GM12878 (cell line): ENCODE measurements at regions not wholly inside any gene's neighbourhood (a gene's known extent, or its start where the extent isn't known, plus 50 kb on each side); places are given as distances from the start of the nearest gene placed in this dataset.

Source experiments
- ATAC-seq: fragments of 200-7000 bp; cut with Tn5 transposase; 3 replicates; pipeline ENCODE4 v1.9.1; 2020; ENCODE audit warnings: mild to moderate bottlenecking, moderate library complexity
- BruUV-seq: library from RNA; stranded (reverse); fragments of 400-500 nt; replicated peaks from 2 replicates; lab custom pipeline; 2021; lab: Mats Ljungman, UMichigan
- CTCF ChIA-PET: fragments of 300-600 bp; sonication (Branson Sonifier 250); formaldehyde crosslinking; extraction: SDS; loops from one replicate; lab custom pipeline; 2021; ENCODE audit warnings: inconsistent platforms; lab: Yijun Ruan, JAX
- POLR2A ChIA-PET: fragments of 350-600 bp; formaldehyde crosslinking; extraction: SDS; loops from one replicate; lab custom pipeline; 2021; ENCODE audit warnings: inconsistent platforms; lab: Charles Lee
- RAD21 ChIA-PET: fragments of 300-600 bp; sonication (Branson Sonifier 250); formaldehyde crosslinking; loops from one replicate; lab custom pipeline; 2023; ENCODE audit warnings: antibody characterized with exemption; ENCODE audit not compliant: unreplicated experiment; lab: Charles Lee
- SMC1A ChIA-PET: fragments of 300-600 bp; sonication (Branson Sonifier 250); formaldehyde crosslinking; loops from one replicate; lab custom pipeline; 2023; ENCODE audit not compliant: unreplicated experiment, uncharacterized antibody; lab: Charles Lee
- DNase-seq: peaks from one replicate; pipeline ENCODE4 v3.0.0-alpha.2; 2011; ENCODE audit warnings: low read depth, low spot score
- FAIRE-seq: peaks from 3 replicates; lab custom pipeline; 2011; peaks lifted over from hg19 to GRCh38; lab: Jason Lieb, UNC
- H2AFZ ChIP-seq: 2 replicates; pipeline ENCODE4 v1.6.0; 2011; ENCODE audit warnings: low read depth, low read length, control low read depth; ENCODE audit not compliant: control insufficient read depth
- H3K27ac ChIP-seq: 2 replicates; pipeline ENCODE4 v1.5.1; 2011; ENCODE audit warnings: control low read depth; ENCODE audit not compliant: control insufficient read depth, insufficient read depth
- H3K27me3 ChIP-seq, 2 experiments: replicated peaks in 1 of 2; 2 replicates each; pipeline versions ENCODE4 v1.6.0 to v1.6.1; 2011; ENCODE audit warnings: low read length in 1 of 2; ENCODE audit not compliant: control insufficient read depth in 2 of 2, insufficient read depth in 2 of 2
- H3K36me3 ChIP-seq, 2 experiments: 2 replicates each; pipeline ENCODE4 v1.5.1; 2011; ENCODE audit warnings: low read length in 1 of 2; ENCODE audit not compliant: control insufficient read depth in 2 of 2, insufficient read depth in 2 of 2
- H3K4me1 ChIP-seq: 2 replicates; pipeline ENCODE4 v1.6.1; 2011; ENCODE audit warnings: mild to moderate bottlenecking, low read length, moderate library complexity, mixed read lengths; ENCODE audit not compliant: control insufficient read depth, insufficient read depth
- H3K4me2 ChIP-seq: 2 replicates; pipeline ENCODE4 v1.6.0; 2011; ENCODE audit warnings: control low read depth; ENCODE audit not compliant: control insufficient read depth, insufficient read depth
- H3K4me3 ChIP-seq: fragments of 200-600 bp; sonication (generic); 2 replicates; pipeline ENCODE4 v1.5.1; 2016
- H3K79me2 ChIP-seq: 2 replicates; pipeline ENCODE4 v1.6.0; 2011; ENCODE audit warnings: low read length; ENCODE audit not compliant: control insufficient read depth, insufficient read depth
- H3K9ac ChIP-seq: 2 replicates; pipeline ENCODE4 v1.8.0; 2011; ENCODE audit warnings: low read length, control low read depth, mixed read lengths; ENCODE audit not compliant: control insufficient read depth, insufficient read depth
- H3K9me3 ChIP-seq: replicated peaks from 3 replicates; pipeline ENCODE4 v1.5.1; 2011; ENCODE audit warnings: mild to moderate bottlenecking, low read length; ENCODE audit not compliant: control insufficient read depth, insufficient read depth
- H4K20me1 ChIP-seq: 2 replicates; pipeline ENCODE4 v1.6.0; 2011; ENCODE audit not compliant: control insufficient read depth, insufficient read depth
- ASH2L ChIP-seq: fragments of 300-600, 200-600 bp; sonication (generic); IDR thresholded peaks from 2 replicates; pipeline ENCODE4 v1.6.1; 2017; ENCODE audit warnings: low read depth, mild to moderate bottlenecking, borderline replicate concordance
- BCL11A ChIP-seq: IDR thresholded peaks from 2 replicates; pipeline ENCODE4 v1.6.1; 2011; ENCODE audit warnings: low read depth, low read length
- EGR1 ChIP-seq, 2 experiments: IDR thresholded peaks; 1 replicate in 1 of 2; 2 replicates in 1 of 2; pipeline ENCODE4 v1.6.1; 2011 to 2012; ENCODE audit warnings: low read depth in 2 of 2, low read length in 2 of 2, borderline replicate concordance in 1 of 2, mild to moderate bottlenecking in 1 of 2, moderate library complexity in 1 of 2
- FOS ChIP-seq: IDR thresholded peaks from 3 replicates; pipeline ENCODE4 v1.6.1; 2011; ENCODE audit warnings: borderline replicate concordance; ENCODE audit not compliant: insufficient read length; ENCODE audit errors: extremely low read depth
- LARP7 ChIP-seq: fragments of 450-650 bp; IDR thresholded peaks from 2 replicates; pipeline ENCODE4 v1.6.1; 2017; ENCODE audit warnings: mild to moderate bottlenecking
- NFXL1 ChIP-seq: fragments of 450-650 bp; IDR thresholded peaks from 2 replicates; pipeline ENCODE4 v1.6.1; 2017; ENCODE audit warnings: antibody characterized with exemption, mild to moderate bottlenecking, borderline replicate concordance
- NFYA ChIP-seq: IDR thresholded peaks from 2 replicates; pipeline ENCODE4 v1.6.1; 2011; ENCODE audit warnings: low read depth, mild to moderate bottlenecking, low read length, improper control_type of control experiment, borderline replicate concordance
- RAD21 ChIP-seq: IDR thresholded peaks from 2 replicates; pipeline ENCODE4 v1.6.1; 2011; ENCODE audit warnings: mild to moderate bottlenecking, low read depth, low read length, moderate library complexity; ENCODE audit not compliant: insufficient read depth
- SMC3 ChIP-seq: IDR thresholded peaks from 2 replicates; pipeline ENCODE4 v1.6.1; 2011; ENCODE audit warnings: low read length, improper control_type of control experiment, borderline replicate concordance
- SUZ12 ChIP-seq: fragments of 200-600 bp; sonication (generic); IDR thresholded peaks from one replicate; pipeline ENCODE4 v1.6.1; 2018; ENCODE audit warnings: antibody characterized with exemption, mild to moderate bottlenecking; ENCODE audit not compliant: unreplicated experiment
- TARDBP ChIP-seq: IDR thresholded peaks from 2 replicates; pipeline ENCODE4 v1.6.1; 2016; ENCODE audit warnings: borderline replicate concordance
- WGBS: methylation state at CpG from one replicate; pipeline ENCODE4 v1.1.6; 2016; ENCODE audit warnings: low lambda C conversion rate; ENCODE audit not compliant: insufficient replicate concordance, insufficient coverage; ENCODE audit errors: missing lambda C conversion rate; 5-methylcytosine and 5-hydroxymethylcytosine counted together
- in situ Hi-C: fragments of 300-500 bp; cut with MboI; formaldehyde crosslinking; loops from 9 replicates; pipeline ENCODE4 v1.14.3; 2018; ENCODE audit warnings: mixed read lengths
- intact Hi-C: fragments of 100-400 bp; cut with micrococcal nuclease; formaldehyde crosslinking; loops from one replicate; pipeline ENCODE4 v1.14.2; 2022; ENCODE audit not compliant: unreplicated experiment
- TF ChIP-seq, protein P1 (sequence below): IDR thresholded peaks from 2 replicates; pipeline ENCODE4 v1.6.1; 2012; ENCODE audit warnings: low read depth, low read length, improper control_type of control experiment
- TF ChIP-seq, protein P2 (sequence below): fragments of 450-650 bp; IDR thresholded peaks from 2 replicates; pipeline ENCODE4 v1.6.1; 2017; ENCODE audit warnings: mild to moderate bottlenecking

DNA sequence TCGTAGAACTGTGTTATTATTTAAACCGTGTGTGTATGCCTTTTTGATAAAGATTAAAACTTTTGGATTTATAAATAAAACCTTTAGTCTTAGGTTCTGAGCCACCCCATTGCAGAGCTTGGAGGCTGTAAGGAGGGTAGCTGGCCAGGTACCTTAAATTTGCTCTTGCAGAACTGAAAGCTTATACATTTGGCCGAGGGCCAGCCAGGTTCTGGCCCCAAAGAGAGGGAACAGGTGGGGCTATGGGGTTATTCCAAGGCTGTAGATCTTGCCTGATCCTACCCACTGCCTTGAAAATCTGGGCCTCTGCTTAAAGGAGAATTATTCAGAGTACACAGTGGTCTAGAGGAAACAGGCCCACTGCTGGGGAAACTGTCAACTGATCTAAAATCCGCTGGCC, 59.6 kb downstream of the CAMK2N1 start:
- Histone ChIP-seq H4K20me1 (no peaks in the 10 kb centered on the region), H3K4me1 (peaks cover 8% of the 10 kb centered on the region), H3K4me2 (0 out of 2 replicates have a peak overlapping the region, but pooled peaks have one; percentile 45), H2AFZ (no peak overlapping the region), H3K27ac (no peak overlapping the region), H3K9me3 (no peaks in the 10 kb centered on the region; the same call in 2 of the 3 replicates), H3K36me3 (no peaks in the 10 kb centered on the region), H3K4me3 (no peak overlapping the region), H3K79me2 (no peaks in the 10 kb centered on the region), H3K9ac (no peak overlapping the region), H3K27me3 (0 out of 4 replicates have a peak, but pooled peaks cover 0 to 2% of the 10 kb centered on the region in 2 experiments)
- in situ Hi-C loops (no loop called here), intact Hi-C loops (no loop called here)
- POLR2A ChIA-PET: no interaction called here
- no TSS peak for BruUV-seq
- CTCF ChIA-PET: interaction anchor here (0.7 to 0.9 kb wide), 2 partner anchors 65 to 209 kb away, joined by 3 to 4 read pairs; no protein-coding TSS in a partner anchor
- RAD21 ChIA-PET: interaction anchor here (0.8 kb wide), 1 partner anchor 16 kb away, joined by 3 read pairs; no protein-coding TSS in a partner anchor
- no peak for ATAC-seq
- TF ChIP-seq EGR1 (IDR thresholded peaks at IDR 0.05; ENCODE audit: borderline replicate concordance in 1 of 2, low read depth in 2 of 2, low read length in 2 of 2): no peak
- 11% methylated on average over 4 of the region's 4 CpGs for WGBS
- SMC1A ChIA-PET: interaction anchor here (0.9 kb wide), 1 partner anchor 13 kb away, joined by 3 read pairs; no protein-coding TSS in a partner anchor
- no peak for FAIRE-seq
- no peak for DNase-seq

DNA sequence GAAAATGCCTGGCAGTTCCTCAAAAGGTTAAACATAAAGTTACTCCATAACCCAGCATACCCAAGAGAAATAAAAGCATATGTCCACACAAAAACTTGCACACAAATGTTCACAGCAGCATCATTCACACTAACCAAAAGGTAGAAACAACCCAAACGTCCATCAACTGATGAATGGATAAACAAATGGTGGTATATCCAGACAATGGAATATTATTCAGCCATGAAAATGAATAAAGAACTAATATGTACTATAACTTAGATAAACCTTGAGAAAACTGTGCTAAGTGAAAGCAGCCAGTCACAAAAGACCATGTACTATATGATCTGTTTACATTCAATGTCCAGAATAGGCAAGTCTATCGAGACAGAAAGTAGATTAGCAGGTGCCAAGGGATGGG, 60.4 kb downstream of the CAMK2N1 start:
- H3K4me2 ChIP-seq: no peak overlapping the region
- in situ Hi-C loops (no loop called here), intact Hi-C loops (no loop called here)
- no peaks in the 10 kb centered on the region for H3K79me2 ChIP-seq
- no peak overlapping the region for H3K27ac ChIP-seq
- no peaks in the 10 kb centered on the region; the same call in 2 of the 3 replicates for H3K9me3 ChIP-seq
- POLR2A ChIA-PET: no interaction called here
- RAD21 ChIA-PET: no interaction called here
- no peaks in the 10 kb centered on the region for H4K20me1 ChIP-seq
- ATAC-seq (no peak), DNase-seq (no peak), FAIRE-seq (no peak)
- H3K9ac ChIP-seq: no peak overlapping the region
- 0 out of 4 replicates have a peak, but pooled peaks cover 0 to 1% of the 10 kb centered on the region in 2 experiments for H3K27me3 ChIP-seq
- SMC1A ChIA-PET: interaction anchor here (0.9 kb wide), 1 partner anchor 14 kb away, joined by 3 read pairs; no protein-coding TSS in a partner anchor
- WGBS: 2% methylated on average over 2 of the region's 2 CpGs
- H3K4me1 ChIP-seq: peaks cover 8% of the 10 kb centered on the region
- CTCF ChIA-PET: interaction anchor here (0.7 to 0.9 kb wide), 2 partner anchors 64 to 208 kb away, joined by 3 to 4 read pairs; no protein-coding TSS in a partner anchor
- H3K36me3 ChIP-seq: no peaks in the 10 kb centered on the region
- no peak overlapping the region for H3K4me3 ChIP-seq
- H2AFZ ChIP-seq: no peak overlapping the region
- no TSS peak for BruUV-seq
- TF ChIP-seq SUZ12 (no peak), SMC3 (no peak), LARP7 (no peak), BCL11A (no peak), NFXL1 (no peak), NFYA (no peak), ASH2L (no peak), TARDBP (no peak), RAD21 (no peak), FOS (no peak)
- TF ChIP-seq, protein P1, sequence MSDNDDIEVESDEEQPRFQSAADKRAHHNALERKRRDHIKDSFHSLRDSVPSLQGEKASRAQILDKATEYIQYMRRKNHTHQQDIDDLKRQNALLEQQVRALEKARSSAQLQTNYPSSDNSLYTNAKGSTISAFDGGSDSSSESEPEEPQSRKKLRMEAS: no peak
- TF ChIP-seq, protein P2, sequence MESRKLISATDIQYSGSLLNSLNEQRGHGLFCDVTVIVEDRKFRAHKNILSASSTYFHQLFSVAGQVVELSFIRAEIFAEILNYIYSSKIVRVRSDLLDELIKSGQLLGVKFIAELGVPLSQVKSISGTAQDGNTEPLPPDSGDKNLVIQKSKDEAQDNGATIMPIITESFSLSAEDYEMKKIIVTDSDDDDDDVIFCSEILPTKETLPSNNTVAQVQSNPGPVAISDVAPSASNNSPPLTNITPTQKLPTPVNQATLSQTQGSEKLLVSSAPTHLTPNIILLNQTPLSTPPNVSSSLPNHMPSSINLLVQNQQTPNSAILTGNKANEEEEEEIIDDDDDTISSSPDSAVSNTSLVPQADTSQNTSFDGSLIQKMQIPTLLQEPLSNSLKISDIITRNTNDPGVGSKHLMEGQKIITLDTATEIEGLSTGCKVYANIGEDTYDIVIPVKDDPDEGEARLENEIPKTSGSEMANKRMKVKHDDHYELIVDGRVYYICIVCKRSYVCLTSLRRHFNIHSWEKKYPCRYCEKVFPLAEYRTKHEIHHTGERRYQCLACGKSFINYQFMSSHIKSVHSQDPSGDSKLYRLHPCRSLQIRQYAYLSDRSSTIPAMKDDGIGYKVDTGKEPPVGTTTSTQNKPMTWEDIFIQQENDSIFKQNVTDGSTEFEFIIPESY: no peak
